Fibroblast of lung (primary cell): ENCODE measurements at regions not wholly inside any gene's neighbourhood (a gene's known extent, or its start where the extent isn't known, plus 50 kb on each side); places are given as distances from the start of the nearest gene placed in this dataset.

Experiments
- EZH2 ChIP-seq: IDR thresholded peaks from 2 replicates; pipeline ENCODE4 v1.5.1; 2012; ENCODE audit warnings: low read length, control low read depth, mild to moderate bottlenecking; ENCODE audit errors: missing control alignments
- TF ChIP-seq, protein P1 (sequence below), 2 donors: IDR thresholded peaks in 1 of 2; conservative IDR thresholded peaks in 1 of 2; 1 replicate in 1 of 2; 2 replicates in 1 of 2; pipeline ENCODE4 v1.5.1; 2011 to 2012; ENCODE audit warnings: low read length in 2 of 2, control low read depth in 1 of 2, inconsistent platforms in 1 of 2, low read depth in 1 of 2, mild to moderate bottlenecking in 1 of 2

- TF ChIP-seq EZH2: no peak
- TF ChIP-seq, protein P1, sequence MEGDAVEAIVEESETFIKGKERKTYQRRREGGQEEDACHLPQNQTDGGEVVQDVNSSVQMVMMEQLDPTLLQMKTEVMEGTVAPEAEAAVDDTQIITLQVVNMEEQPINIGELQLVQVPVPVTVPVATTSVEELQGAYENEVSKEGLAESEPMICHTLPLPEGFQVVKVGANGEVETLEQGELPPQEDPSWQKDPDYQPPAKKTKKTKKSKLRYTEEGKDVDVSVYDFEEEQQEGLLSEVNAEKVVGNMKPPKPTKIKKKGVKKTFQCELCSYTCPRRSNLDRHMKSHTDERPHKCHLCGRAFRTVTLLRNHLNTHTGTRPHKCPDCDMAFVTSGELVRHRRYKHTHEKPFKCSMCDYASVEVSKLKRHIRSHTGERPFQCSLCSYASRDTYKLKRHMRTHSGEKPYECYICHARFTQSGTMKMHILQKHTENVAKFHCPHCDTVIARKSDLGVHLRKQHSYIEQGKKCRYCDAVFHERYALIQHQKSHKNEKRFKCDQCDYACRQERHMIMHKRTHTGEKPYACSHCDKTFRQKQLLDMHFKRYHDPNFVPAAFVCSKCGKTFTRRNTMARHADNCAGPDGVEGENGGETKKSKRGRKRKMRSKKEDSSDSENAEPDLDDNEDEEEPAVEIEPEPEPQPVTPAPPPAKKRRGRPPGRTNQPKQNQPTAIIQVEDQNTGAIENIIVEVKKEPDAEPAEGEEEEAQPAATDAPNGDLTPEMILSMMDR (conservative IDR thresholded peaks at IDR 0.05 in 1 of 2, IDR thresholded peaks at IDR 0.05 in 1 of 2; ENCODE audit: low read depth in 1 of 2, low read length in 2 of 2): no peak
These were observed 93.7 kb downstream of the NTMT2 start for GRCh38 chr1:170239445-170239844.
